ENCODE measurements at regions not wholly inside any gene's neighbourhood (a gene's known extent, or its start where the extent isn't known, plus 50 kb on each side); places are given as distances from the start of the nearest gene placed in this dataset.

DNA sequence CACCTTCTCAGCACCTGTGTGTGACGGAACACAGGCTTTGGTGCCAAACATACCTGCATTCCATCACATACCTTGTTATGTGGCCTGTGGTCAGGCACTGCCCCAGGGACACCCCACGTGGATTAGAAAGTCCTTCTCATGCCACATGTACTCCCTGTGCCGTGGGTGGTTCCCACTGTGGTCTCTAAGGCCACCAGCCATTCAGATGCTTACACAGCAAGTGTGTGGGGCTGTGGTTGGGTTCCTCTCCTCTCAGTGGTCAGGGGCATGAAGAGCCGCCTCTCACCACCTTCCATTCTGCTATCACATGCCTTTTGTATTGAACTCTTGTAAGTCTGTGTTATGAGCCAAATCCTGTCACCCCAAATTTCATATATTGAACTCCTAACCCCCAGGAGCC, 85.1 kb upstream of the IGFBP3 start:
- H3K4me3 Mint-ChIP-seq = no peak overlapping the region

DNA sequence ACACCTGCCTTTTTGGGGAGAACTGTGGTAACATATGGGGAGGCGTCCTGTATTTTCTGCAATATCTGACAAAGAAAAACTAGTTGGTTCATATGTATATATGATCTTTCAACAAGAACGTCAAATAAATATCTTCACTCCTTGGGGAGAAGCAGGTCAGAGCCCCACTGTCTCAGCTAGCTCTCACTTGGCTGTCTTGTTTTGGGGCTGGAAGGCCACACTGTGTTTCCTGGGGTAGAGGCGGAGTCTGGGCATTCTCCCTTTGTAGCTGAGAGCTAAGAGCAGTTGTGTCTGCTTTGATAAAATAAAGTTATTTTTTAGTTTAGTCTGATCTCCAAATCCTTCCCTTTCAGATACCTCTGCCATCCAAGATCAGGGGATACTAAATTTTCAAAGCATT, 83.9 kb upstream of the IGFBP3 start:
- Mint-ChIP-seq H3K36me3 (no peaks in the 10 kb centered on the region), H3K4me3 (no peak overlapping the region), H3K27ac (no peak overlapping the region), H3K27me3 (ENCODE audit: low read depth) (no peaks in the 10 kb centered on the region), H3K9me3 (peaks cover 27% of the 10 kb centered on the region), H3K4me1 (no peaks in the 10 kb centered on the region)
- DNase-seq (ENCODE audit: low spot score) (no peak), ATAC-seq (no peak)
- TF ChIP-seq, protein P1, sequence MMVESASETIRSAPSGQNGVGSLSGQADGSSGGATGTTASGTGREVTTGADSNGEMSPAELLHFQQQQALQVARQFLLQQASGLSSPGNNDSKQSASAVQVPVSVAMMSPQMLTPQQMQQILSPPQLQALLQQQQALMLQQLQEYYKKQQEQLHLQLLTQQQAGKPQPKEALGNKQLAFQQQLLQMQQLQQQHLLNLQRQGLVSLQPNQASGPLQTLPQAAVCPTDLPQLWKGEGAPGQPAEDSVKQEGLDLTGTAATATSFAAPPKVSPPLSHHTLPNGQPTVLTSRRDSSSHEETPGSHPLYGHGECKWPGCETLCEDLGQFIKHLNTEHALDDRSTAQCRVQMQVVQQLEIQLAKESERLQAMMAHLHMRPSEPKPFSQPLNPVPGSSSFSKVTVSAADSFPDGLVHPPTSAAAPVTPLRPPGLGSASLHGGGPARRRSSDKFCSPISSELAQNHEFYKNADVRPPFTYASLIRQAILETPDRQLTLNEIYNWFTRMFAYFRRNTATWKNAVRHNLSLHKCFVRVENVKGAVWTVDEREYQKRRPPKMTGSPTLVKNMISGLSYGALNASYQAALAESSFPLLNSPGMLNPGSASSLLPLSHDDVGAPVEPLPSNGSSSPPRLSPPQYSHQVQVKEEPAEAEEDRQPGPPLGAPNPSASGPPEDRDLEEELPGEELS (CRISPR knock-in tag; IDR thresholded peaks at IDR 0.05) = no peak
- TF ChIP-seq NR2C2 (CRISPR knock-in tag; IDR thresholded peaks at IDR 0.05) = no peak
- TF ChIP-seq NFE2L1 (CRISPR knock-in tag; IDR thresholded peaks at IDR 0.05) = no peak
- TF ChIP-seq, protein P2, sequence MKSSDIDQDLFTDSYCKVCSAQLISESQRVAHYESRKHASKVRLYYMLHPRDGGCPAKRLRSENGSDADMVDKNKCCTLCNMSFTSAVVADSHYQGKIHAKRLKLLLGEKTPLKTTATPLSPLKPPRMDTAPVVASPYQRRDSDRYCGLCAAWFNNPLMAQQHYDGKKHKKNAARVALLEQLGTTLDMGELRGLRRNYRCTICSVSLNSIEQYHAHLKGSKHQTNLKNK (CRISPR knock-in tag; IDR thresholded peaks at IDR 0.05) = no peak
- TF ChIP-seq, protein P3, sequence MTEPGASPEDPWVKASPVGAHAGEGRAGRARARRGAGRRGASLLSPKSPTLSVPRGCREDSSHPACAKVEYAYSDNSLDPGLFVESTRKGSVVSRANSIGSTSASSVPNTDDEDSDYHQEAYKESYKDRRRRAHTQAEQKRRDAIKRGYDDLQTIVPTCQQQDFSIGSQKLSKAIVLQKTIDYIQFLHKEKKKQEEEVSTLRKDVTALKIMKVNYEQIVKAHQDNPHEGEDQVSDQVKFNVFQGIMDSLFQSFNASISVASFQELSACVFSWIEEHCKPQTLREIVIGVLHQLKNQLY (CRISPR knock-in tag; IDR thresholded peaks at IDR 0.05) = no peak
- TF ChIP-seq, protein P4, sequence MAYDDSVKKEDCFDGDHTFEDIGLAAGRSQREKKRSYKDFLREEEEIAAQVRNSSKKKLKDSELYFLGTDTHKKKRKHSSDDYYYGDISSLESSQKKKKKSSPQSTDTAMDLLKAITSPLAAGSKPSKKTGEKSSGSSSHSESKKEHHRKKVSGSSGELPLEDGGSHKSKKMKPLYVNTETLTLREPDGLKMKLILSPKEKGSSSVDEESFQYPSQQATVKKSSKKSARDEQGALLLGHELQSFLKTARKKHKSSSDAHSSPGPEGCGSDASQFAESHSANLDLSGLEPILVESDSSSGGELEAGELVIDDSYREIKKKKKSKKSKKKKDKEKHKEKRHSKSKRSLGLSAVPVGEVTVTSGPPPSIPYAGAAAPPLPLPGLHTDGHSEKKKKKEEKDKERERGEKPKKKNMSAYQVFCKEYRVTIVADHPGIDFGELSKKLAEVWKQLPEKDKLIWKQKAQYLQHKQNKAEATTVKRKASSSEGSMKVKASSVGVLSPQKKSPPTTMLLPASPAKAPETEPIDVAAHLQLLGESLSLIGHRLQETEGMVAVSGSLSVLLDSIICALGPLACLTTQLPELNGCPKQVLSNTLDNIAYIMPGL (CRISPR knock-in tag; IDR thresholded peaks at IDR 0.05) = no peak
- TF ChIP-seq NR1H2 (CRISPR knock-in tag; IDR thresholded peaks at IDR 0.05) = no peak
- TF ChIP-seq, protein P5, sequence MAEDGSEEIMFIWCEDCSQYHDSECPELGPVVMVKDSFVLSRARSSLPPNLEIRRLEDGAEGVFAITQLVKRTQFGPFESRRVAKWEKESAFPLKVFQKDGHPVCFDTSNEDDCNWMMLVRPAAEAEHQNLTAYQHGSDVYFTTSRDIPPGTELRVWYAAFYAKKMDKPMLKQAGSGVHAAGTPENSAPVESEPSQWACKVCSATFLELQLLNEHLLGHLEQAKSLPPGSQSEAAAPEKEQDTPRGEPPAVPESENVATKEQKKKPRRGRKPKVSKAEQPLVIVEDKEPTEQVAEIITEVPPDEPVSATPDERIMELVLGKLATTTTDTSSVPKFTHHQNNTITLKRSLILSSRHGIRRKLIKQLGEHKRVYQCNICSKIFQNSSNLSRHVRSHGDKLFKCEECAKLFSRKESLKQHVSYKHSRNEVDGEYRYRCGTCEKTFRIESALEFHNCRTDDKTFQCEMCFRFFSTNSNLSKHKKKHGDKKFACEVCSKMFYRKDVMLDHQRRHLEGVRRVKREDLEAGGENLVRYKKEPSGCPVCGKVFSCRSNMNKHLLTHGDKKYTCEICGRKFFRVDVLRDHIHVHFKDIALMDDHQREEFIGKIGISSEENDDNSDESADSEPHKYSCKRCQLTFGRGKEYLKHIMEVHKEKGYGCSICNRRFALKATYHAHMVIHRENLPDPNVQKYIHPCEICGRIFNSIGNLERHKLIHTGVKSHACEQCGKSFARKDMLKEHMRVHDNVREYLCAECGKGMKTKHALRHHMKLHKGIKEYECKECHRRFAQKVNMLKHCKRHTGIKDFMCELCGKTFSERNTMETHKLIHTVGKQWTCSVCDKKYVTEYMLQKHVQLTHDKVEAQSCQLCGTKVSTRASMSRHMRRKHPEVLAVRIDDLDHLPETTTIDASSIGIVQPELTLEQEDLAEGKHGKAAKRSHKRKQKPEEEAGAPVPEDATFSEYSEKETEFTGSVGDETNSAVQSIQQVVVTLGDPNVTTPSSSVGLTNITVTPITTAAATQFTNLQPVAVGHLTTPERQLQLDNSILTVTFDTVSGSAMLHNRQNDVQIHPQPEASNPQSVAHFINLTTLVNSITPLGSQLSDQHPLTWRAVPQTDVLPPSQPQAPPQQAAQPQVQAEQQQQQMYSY (CRISPR knock-in tag; IDR thresholded peaks at IDR 0.05) = no peak
- no peak for TF ChIP-seq EMX1 (CRISPR knock-in tag; IDR thresholded peaks at IDR 0.05)
- no peak for TF ChIP-seq OVOL2 (CRISPR knock-in tag; IDR thresholded peaks at IDR 0.05; ENCODE audit: borderline replicate concordance)
- TF ChIP-seq TEAD4 (CRISPR knock-in tag; IDR thresholded peaks at IDR 0.05) = no peak
- TF ChIP-seq, protein P6, sequence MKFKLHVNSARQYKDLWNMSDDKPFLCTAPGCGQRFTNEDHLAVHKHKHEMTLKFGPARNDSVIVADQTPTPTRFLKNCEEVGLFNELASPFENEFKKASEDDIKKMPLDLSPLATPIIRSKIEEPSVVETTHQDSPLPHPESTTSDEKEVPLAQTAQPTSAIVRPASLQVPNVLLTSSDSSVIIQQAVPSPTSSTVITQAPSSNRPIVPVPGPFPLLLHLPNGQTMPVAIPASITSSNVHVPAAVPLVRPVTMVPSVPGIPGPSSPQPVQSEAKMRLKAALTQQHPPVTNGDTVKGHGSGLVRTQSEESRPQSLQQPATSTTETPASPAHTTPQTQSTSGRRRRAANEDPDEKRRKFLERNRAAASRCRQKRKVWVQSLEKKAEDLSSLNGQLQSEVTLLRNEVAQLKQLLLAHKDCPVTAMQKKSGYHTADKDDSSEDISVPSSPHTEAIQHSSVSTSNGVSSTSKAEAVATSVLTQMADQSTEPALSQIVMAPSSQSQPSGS (CRISPR knock-in tag; IDR thresholded peaks at IDR 0.05; ENCODE audit: borderline replicate concordance, low read depth) = no peak
- TF ChIP-seq IRF2 (CRISPR knock-in tag; IDR thresholded peaks at IDR 0.05; ENCODE audit: borderline replicate concordance, low read depth) = no peak
- ChIA-PET POLR2A (no interaction called here), CTCF (no interaction called here)

More for the DNA sequence above, 85.1 kb upstream of the IGFBP3 start:
- CTCF ChIA-PET = no interaction called here
- Mint-ChIP-seq H3K36me3 (no peaks in the 10 kb centered on the region), H3K9me3 (peaks cover 27% of the 10 kb centered on the region), H3K4me1 (no peaks in the 10 kb centered on the region), H3K27ac (no peak overlapping the region), H3K27me3 (ENCODE audit: low read depth) (no peaks in the 10 kb centered on the region)
- ATAC-seq (no peak), DNase-seq (ENCODE audit: low spot score) (no peak)
- POLR2A ChIA-PET = no interaction called here
- TF ChIP-seq HMGA2 (CRISPR knock-in tag; IDR thresholded peaks at IDR 0.05) (no peak), SMAD3 (CRISPR knock-in tag; IDR thresholded peaks at IDR 0.05; ENCODE audit: borderline replicate concordance) (no peak)
- TF ChIP-seq, protein P7, sequence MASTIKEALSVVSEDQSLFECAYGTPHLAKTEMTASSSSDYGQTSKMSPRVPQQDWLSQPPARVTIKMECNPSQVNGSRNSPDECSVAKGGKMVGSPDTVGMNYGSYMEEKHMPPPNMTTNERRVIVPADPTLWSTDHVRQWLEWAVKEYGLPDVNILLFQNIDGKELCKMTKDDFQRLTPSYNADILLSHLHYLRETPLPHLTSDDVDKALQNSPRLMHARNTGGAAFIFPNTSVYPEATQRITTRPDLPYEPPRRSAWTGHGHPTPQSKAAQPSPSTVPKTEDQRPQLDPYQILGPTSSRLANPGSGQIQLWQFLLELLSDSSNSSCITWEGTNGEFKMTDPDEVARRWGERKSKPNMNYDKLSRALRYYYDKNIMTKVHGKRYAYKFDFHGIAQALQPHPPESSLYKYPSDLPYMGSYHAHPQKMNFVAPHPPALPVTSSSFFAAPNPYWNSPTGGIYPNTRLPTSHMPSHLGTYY (CRISPR knock-in tag; IDR thresholded peaks at IDR 0.05) = no peak
